HEK293 (cell line): ENCODE measurements at regions not wholly inside any gene's neighbourhood (a gene's known extent, or its start where the extent isn't known, plus 50 kb on each side); places are given as distances from the start of the nearest gene placed in this dataset.

Source experiments
- ZNF341 ChIP-seq: fragments of 450-650 bp; formaldehyde crosslinking; IDR thresholded peaks from 2 replicates; pipeline ENCODE4; 2016; ENCODE audit warnings: low read depth, missing biosample characterization, missing genetic modification characterization
- TF ChIP-seq, protein P1 (sequence below): fragments of 450-650 bp; formaldehyde crosslinking; IDR thresholded peaks from 2 replicates; pipeline ENCODE4 v1.5.1; 2017; ENCODE audit warnings: missing biosample characterization, mild to moderate bottlenecking, missing genetic modification characterization, moderate library complexity

DNA sequence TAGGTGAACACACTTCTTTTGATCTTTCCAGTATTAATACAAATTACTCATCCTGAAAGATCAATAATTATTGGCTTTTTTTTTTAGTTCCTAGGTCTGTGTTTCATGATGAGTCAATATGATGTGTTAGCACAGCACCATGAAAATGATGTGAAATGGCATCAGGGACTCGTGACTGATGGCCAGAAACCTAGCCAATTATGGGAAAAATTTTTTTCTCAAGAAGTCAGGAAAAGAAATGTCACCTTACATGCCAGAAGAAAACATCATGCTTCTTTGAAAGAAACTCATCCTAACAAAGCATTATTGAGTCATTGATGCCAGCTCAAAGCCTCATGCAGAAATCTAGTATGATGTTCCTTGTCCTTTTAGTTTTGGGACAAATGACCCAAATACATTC lies 468.3 kb upstream of the CBLB start:
- TF ChIP-seq ZNF341, result no peak
- TF ChIP-seq, protein P1, sequence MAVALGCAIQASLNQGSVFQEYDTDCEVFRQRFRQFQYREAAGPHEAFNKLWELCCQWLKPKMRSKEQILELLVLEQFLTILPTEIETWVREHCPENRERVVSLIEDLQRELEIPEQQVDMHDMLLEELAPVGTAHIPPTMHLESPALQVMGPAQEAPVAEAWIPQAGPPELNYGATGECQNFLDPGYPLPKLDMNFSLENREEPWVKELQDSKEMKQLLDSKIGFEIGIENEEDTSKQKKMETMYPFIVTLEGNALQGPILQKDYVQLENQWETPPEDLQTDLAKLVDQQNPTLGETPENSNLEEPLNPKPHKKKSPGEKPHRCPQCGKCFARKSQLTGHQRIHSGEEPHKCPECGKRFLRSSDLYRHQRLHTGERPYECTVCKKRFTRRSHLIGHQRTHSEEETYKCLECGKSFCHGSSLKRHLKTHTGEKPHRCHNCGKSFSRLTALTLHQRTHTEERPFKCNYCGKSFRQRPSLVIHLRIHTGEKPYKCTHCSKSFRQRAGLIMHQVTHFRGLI (tag by site-specific recombination), result no peak
